ENCODE measurements at regions not wholly inside any gene's neighbourhood (a gene's known extent, or its start where the extent isn't known, plus 50 kb on each side); places are given as distances from the start of the nearest gene placed in this dataset.

GRCh38 chr2:22634167-22634566 lies 750.8 kb upstream of the KLHL29 start:
- TF ChIP-seq CTCF (IDR thresholded peaks at IDR 0.05) (no peak), USF2 (CRISPR knock-in tag; IDR thresholded peaks at IDR 0.05) (no peak), HMGXB4 (CRISPR knock-in tag; IDR thresholded peaks at IDR 0.05) (no peak), IRF1 (CRISPR knock-in tag; IDR thresholded peaks at IDR 0.05) (no peak), FOXJ3 (CRISPR knock-in tag; IDR thresholded peaks at IDR 0.05; ENCODE audit: borderline replicate concordance) (no peak), ZNF232 (CRISPR knock-in tag; IDR thresholded peaks at IDR 0.05) (no peak), ZNF138 (CRISPR knock-in tag; conservative IDR thresholded peaks at IDR 0.05) (no peak), ATF1 (CRISPR knock-in tag; IDR thresholded peaks at IDR 0.05) (no peak), GTF2I (CRISPR knock-in tag; conservative IDR thresholded peaks at IDR 0.05) (no peak), CBFB (CRISPR knock-in tag; IDR thresholded peaks at IDR 0.05; ENCODE audit: low read depth) (no peak), ARID4B (CRISPR knock-in tag; IDR thresholded peaks at IDR 0.05; ENCODE audit: borderline replicate concordance) (no peak), ESRRA (CRISPR knock-in tag; IDR thresholded peaks at IDR 0.05; ENCODE audit: borderline replicate concordance) (no peak)

All from WTC11 (cell line).